ENCODE measurements at regions not wholly inside any gene's neighbourhood (a gene's known extent, or its start where the extent isn't known, plus 50 kb on each side); places are given as distances from the start of the nearest gene placed in this dataset.

DNA sequence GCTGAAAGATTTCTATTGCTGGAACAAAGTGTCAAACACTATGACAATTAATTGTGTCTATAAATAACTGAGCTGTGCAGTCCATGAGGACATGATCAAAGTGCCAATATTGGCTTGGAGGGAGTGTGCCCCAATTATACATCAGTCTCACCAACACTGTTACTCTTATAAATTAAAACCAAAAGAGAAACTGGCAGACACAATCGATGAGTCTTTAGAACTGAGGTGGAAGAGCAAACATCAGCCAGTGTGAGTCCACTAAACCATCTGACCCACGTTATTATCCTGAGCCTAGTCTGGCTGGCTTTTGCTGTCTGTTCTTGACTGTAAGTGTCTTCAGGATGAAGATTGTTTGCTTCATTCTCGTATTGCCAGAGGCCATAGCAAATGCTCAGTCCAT lies 98.9 kb downstream of the OLIG3 start:
- TF ChIP-seq, protein P1, sequence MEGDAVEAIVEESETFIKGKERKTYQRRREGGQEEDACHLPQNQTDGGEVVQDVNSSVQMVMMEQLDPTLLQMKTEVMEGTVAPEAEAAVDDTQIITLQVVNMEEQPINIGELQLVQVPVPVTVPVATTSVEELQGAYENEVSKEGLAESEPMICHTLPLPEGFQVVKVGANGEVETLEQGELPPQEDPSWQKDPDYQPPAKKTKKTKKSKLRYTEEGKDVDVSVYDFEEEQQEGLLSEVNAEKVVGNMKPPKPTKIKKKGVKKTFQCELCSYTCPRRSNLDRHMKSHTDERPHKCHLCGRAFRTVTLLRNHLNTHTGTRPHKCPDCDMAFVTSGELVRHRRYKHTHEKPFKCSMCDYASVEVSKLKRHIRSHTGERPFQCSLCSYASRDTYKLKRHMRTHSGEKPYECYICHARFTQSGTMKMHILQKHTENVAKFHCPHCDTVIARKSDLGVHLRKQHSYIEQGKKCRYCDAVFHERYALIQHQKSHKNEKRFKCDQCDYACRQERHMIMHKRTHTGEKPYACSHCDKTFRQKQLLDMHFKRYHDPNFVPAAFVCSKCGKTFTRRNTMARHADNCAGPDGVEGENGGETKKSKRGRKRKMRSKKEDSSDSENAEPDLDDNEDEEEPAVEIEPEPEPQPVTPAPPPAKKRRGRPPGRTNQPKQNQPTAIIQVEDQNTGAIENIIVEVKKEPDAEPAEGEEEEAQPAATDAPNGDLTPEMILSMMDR (IDR thresholded peaks at IDR 0.05): no peak
- no peak for TF ChIP-seq POLR2A (IDR thresholded peaks at IDR 0.05)

Data from body of pancreas (tissue), 4 donors.